ENCODE measurements at regions not wholly inside any gene's neighbourhood (a gene's known extent, or its start where the extent isn't known, plus 50 kb on each side); places are given as distances from the start of the nearest gene placed in this dataset.

GRCh38 chr1:56390934-56391731 is 188.2 kb downstream of the PLPP3 start:
- DNase-seq (ENCODE audit: low read depth) = no peak

GRCh38 chr1:56390232-56390867 is 189.0 kb downstream of the PLPP3 start:
- no peak for DNase-seq (ENCODE audit: low read depth)

GRCh38 chr1:56389813-56390212 is 189.6 kb downstream of the PLPP3 start:
- DNase-seq (ENCODE audit: low read depth) = no peak

- no peak for DNase-seq (ENCODE audit: low read depth)
Measured at GRCh38 chr1:56387071-56387740, 192.2 kb downstream of the PLPP3 start.

GRCh38 chr1:56385314-56385713 is 194.0 kb downstream of the PLPP3 start:
- DNase-seq (ENCODE audit: low read depth) = no peak

GRCh38 chr1:56382929-56383328 is 196.4 kb downstream of the PLPP3 start:
- DNase-seq (ENCODE audit: low read depth) = no peak

GRCh38 chr1:56380531-56380930 is 198.8 kb downstream of the PLPP3 start:
- no peak for DNase-seq (ENCODE audit: low read depth)

GRCh38 chr1:56378341-56379070 is 200.9 kb downstream of the PLPP3 start:
- no peak for DNase-seq (ENCODE audit: low read depth)

GRCh38 chr1:56377431-56377830 is 201.9 kb downstream of the PLPP3 start:
- DNase-seq (ENCODE audit: low read depth) = no peak

- DNase-seq (ENCODE audit: low read depth) = peak; percentile 47
Measured at GRCh38 chr1:56376188-56376984, 203.0 kb downstream of the PLPP3 start.

GRCh38 chr1:56375326-56375804 is 204.0 kb downstream of the PLPP3 start:
- no peak for DNase-seq (ENCODE audit: low read depth)

GRCh38 chr1:56374026-56374974 is 205.1 kb downstream of the PLPP3 start:
- DNase-seq (ENCODE audit: low read depth) = peak; percentile 35

GRCh38 chr1:56370513-56370912 is 208.8 kb downstream of the PLPP3 start:
- no peak for DNase-seq (ENCODE audit: low read depth)

- DNase-seq (ENCODE audit: low read depth) = no peak
Measured at GRCh38 chr1:56363007-56363770, 216.2 kb downstream of the PLPP3 start.

- no peak for DNase-seq (ENCODE audit: low read depth)
Measured at GRCh38 chr1:56360021-56360420, 219.3 kb downstream of the PLPP3 start.

- DNase-seq (ENCODE audit: low read depth) = no peak
Measured at GRCh38 chr1:56359056-56359455, 220.3 kb downstream of the PLPP3 start.

- no peak for DNase-seq (ENCODE audit: low read depth)
Measured at GRCh38 chr1:56357927-56358690, 221.3 kb downstream of the PLPP3 start.

- no peak for DNase-seq (ENCODE audit: low read depth)
Measured at GRCh38 chr1:56356376-56356990, 222.9 kb downstream of the PLPP3 start.

Data from stromal cell of bone marrow (primary cell).